ENCODE measurements at regions not wholly inside any gene's neighbourhood (a gene's known extent, or its start where the extent isn't known, plus 50 kb on each side); places are given as distances from the start of the nearest gene placed in this dataset.

DNA sequence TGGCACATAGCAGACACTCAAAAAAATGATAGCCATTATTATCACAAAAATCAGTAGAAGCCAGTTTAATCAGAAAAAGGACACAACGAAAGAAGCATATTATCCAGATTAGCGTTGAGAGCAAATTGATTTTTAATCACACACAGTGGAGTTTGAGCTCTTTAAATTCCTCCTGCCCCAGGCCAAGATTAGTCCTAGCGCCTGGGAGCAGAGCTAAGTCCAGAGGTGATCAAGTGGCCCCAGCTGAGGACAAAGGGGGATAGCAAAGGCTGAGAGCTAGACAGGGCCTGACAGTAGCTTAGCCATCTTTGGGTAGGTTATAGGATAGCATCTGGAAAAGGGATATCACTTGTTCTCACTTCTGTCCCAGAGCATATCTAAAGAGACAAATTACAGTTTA lies 133.6 kb downstream of the NXPE2 start:
- no peak for DNase-seq

DNA sequence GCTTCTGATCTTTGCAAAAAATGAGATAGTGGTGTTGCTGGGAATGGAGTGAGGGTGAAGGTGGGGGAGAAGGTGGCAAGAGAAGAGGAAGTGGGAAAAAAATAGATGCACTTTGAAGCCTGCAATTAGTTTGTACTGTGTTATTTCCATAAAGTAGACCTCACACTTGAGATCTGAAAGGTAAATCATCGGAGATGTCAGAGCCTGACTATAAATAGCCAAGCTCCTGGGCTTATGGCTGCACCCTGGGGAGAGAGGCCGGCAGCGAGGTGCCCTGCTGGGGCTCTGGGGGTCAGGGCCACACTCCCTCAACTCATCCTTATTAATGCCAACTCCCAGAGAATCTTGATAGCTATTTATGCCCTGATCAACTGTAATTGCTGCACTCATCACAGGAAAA lies 134.4 kb downstream of the NXPE2 start:
- no peak for DNase-seq

DNA sequence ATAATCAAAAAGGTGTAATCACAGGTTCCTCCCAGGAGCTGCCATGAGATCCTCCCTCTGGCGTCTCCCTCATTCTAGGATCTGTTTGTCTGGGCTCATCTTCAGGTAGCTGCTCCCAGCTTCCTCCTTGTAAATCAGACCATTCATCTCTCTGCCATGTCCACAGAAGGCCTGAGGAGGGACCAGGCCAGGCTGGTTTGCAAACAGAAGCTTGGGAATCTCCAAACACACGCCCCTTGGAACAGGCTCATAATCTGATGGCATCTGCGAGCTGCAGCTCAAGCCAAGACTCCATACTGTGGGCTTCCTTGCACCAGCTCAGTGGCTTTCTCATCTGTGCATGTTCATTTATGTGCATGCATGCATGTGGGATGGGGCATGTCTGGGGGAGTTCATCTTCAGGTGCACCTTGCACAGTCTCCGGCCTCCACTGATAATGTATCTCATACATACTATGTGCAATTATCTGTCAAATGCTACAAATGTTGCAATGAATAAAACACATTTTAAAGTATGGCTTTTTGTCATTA lies 134.9 kb downstream of the NXPE2 start:
- no peak for DNase-seq

DNA sequence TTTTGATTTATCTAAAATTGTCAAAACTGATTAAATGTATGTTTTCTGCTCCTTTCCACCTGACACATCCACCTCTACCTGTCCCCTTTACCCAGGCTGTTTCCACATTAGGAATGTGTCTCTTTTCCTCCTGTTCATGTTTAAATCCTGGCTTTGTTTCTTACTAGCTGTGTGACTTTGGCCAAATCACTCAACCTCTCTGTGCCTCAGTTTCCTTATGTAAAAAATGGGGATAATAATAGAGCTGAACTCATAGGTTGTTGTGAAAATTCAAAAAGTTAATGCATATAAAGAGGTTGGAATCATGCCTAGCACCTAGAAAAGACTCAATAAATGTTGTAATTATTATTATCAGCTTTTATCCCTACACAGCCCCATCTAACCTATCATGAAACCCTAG lies 136.8 kb downstream of the NXPE2 start:
- no peak for DNase-seq

DNA sequence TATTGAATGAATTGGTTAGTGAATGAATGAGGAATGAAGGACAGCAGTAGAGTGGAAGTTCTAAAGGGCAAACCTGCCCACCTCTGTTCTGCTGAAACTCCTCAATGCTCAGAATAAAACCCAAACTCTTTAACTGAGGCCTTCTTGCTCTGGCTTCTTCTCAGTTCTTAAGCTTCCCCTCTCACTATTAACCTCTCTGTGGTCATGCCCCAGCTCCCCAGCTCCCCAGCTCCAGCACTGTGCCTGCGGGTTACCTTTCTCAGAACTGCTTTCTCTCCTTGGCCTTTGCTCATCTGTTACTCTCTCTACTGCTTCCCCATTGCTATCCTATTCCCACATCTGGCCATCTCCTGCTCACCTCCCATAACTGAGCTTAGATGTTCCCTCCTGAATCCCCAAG lies 137.4 kb downstream of the NXPE2 start:
- DNase-seq, result no peak

DNA sequence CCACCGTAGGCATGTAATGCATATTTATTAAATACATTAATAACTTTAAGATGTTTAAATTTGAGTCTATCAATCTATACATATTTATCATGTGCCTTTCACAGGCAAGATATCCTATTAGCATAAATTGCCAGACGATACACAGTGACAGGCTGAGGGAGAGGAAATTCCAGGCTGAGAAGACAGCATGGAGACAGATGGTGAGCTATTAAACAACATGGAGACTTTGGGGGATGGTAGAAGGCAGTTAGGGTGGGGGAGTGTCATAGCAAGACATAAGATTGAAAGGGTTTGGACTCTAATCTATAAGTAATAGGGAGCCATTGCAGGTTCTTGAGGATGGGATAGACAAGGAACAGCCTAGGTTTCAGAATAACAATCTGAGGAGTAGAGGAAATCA lies 138.5 kb downstream of the NXPE2 start:
- no peak for DNase-seq

DNA sequence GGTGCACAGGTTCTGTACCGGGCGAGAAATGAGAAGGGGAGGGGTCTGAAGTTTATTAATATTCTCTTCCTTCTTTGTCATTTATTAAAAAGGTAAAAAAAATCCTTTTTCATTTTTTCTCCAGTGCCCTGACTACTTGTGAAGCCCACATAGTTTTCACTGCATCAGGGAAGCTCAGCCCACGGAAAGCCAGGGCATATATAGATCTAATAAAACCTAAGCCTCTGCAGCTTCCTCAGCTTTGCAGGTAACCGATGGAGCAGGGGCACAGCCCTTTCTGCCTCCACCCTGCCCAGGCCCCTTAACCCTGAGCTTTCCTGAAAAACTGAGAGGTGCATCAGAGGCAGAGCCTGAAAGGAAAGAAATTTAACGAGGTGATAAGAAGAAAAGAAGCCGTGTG lies 140.1 kb downstream of the NXPE2 start:
- no peak for DNase-seq

DNA sequence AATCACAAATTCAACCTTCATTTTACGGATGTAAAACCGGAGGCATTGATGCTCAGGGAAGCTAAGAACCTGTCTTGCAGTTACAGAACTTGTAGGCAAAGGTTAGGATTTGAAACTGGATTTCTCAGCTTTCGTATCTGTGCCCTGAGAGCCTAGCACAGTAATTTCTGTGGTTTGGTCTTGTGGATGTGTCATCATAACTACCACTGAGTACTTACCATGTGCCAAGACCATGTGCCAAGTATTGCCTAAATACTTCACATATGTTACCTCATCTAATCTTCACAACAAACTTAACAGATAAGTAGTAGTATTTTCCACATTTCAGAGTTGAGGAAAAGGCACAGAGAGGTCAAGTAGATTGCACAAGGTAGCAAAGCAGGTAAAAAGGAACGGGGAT lies 140.7 kb downstream of the NXPE2 start:
- no peak for DNase-seq

DNA sequence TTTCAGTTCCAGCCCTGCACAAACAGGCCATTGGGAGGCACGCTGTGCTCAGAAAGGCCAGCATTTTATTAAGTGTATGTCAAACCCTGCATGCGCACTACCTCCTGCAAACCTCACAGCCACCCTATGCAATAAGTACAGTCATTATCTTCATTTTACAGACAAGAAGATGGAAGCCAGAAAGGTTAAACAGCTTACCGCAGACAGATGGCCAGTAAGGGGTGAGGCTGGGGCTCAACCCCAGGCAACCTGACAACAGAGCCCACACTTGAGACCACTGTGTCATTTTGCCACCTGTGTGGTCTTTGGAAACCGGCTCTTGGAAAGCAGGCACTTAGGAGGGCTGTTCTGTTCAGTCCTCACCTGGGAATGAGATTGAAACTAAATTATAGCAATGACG lies 142.3 kb downstream of the NXPE2 start:
- no peak for DNase-seq

DNA sequence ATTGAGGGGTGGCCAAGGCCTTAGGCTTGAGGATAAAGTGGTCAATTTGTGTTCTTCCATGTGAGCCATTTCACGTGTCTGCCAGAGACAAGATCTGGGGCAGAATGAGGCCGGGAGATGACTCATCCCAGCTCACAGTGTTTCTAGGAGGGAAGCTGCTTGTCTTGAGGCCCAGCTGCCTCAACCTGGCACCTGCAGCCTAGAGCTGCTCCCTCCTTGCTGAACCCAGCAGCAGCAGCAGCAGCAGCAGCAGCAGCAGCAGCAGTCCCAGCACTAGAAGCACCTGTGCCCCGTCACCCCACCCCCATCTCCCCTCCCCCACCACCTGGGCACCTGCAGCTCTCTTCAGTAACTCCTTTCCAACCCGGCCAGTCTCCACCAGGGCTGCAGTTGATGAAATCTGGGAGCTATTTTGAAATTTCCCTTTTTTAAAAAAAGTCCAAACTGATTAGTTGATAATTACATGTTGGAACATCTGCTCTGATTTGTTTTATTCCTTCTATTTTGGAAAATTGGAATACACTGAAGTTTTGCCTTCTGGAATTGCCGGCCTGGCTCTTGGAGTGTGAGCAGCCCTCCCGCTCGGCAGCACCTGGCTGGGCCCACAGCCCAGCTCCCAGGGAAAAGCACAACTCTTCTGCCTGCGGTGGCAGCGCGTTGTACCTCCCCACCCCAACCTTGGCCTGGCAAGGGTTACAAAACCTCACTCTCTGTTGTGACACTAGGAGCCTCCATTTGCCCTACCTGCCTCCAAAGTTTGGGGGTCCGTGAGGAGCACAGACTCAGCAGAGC lies 143.5 kb downstream of the NXPE2 start:
- no peak for DNase-seq

DNA sequence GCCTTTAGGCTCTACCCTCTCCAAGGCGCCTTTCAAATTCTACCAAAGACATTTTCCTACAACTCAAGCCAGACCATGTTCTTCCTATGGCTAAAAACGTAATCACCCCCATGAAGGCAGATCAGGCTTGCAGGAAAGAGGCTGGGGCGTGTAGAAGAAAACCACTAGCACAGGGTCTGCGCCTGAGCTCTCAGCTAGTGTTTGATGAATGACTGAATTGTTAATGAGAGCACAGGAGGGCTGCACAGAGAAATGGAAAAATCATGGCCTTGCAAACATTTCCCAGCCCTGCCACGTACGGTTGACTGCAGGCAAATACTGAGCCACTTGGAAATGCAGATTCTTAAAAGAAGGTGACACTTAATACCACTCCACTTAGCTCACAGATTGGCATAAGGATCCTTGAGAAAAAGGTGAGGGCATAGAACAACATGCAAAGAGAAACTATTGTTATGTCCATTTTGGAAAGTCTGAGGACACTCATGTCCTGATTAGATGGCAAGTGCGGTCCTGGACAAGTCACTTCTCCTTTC lies 148.6 kb downstream of the NXPE2 start:
- DNase-seq, result no peak

DNA sequence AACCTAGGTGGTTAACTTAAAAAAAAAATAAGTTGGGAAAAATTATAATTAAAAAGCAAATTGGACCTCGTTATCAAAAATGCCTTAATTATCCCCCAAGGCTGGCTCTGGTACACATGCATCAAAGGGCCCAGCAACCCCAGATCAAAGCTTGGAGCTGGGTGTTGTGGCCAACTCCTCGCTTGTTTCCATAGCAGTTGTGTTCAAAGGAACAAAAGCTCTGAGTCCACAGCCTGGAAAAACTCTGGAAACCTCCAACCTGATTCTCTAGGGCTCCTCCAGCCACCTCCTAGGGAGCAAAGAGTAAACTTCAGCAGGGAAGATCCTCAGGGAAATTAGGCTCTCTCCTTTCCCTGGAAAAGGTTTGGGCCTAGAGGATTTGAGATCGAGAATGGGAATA lies 149.4 kb downstream of the NXPE2 start:
- no peak for DNase-seq

DNA sequence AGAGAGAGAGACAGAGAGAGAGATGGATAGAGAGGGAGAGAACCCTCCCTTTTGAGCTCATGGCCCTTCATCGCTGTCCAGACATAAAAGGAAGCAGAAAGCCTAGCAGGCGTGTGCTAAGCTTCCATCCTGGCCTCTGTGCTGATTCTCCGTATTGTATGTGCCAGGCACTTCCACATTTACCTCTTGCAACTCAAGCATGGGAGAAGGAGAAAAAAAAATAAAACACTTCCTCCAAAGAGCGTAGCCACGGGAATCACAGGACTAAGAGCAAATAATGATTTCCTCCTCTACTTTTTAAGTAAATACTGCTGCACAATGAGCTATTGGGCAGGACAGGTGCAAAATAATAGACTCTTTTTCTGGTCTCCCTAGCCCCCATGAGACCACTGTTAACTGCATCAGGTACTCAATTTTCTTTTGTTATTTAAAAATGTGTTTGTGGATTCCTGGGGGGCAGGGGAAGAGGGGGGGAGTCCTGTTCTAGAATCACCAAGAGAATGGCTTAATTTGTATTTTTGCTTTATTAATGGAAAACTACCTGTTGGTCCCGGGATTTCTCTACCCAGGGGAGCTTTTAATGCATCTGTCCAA lies 154.3 kb downstream of the NXPE2 start:
- DNase-seq, result peak; percentile 21

DNA sequence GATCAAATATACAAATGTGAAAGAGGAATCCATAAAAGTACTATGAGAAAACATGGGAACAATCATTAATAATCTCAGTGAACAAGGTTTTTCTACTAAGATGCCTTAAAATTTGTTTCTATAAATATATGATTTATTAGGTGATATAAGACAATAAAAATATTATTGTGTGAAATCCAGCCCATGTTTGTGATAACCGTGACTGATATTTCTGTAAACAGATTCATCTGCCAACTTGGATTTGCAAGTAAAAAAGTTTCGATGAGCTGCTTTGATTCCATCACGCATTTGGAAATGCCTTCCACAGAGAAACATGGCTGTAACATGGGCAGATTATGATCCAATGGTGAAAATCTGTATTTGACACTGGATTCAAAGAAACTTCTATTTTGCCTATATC lies 157.8 kb downstream of the NXPE2 start:
- no peak for DNase-seq

DNA sequence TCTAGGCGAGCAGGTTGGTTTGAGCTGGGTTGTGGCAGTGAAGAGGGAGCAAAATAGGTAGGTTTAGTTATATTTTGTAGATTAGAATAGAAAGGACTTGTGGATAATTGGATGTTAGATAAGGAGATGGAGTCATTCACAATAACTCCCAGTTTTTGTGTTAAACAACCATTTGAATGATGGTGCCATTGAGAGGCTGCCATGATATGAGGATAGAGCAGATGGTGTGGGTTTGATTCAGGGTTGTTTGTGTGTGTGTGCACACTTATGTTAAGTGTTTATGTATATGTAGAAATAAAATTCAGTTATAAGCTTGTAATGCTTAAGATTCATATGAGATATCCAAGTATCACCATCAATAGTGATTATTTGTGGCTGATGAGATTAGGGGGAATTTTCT lies 166.6 kb downstream of the NXPE2 start:
- no peak for DNase-seq

DNA sequence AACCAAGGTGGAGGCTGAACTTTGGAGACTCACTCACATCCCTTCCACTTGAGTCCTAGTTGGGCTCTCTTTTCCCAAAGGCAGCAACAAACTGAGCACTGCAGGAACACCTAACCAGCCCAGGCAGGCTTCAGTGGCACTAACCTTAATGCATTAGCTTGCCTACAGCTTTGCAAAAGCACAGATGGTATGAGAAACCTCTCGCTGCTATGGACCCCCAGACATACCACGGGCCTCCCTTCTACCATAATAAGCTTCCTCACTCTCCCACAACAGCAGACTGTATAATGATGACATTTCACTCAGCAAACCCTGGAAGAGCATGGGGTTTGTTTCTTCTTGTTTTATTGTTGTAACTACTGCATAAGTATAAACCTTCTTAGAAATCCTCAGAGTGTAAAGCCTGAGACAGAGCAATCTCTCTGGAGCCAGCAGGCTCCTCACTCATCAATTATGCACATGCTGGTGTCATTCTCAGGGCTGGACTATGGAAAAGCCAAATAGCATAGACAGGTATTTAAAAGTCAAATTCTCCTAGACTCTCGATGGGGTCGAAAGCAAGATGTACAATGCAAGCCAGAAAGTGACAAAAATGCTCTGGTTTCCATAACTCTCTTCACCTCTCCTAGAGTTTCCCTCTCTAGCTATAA lies 167.6 kb downstream of the NXPE2 start:
- DNase-seq, result no peak

DNA sequence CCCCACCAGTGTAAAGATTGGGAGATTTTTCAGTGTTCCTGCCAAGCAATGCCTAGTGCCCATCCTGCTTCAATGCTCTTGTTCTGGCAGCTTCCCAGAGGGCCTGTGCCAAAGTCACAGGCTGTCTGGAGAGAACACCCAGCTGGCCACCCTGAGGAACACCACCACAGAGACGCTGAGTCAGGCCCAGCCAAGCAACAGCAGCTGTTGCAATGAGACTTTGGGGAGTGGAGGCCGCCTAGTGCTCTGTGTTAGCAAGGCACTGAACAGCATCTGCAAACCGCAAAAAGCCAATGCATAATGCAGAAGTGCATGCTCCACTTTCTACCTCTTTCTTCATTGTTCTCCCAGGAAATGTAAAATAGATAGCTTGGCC lies 168.1 kb downstream of the NXPE2 start:
- DNase-seq, result no peak

DNA sequence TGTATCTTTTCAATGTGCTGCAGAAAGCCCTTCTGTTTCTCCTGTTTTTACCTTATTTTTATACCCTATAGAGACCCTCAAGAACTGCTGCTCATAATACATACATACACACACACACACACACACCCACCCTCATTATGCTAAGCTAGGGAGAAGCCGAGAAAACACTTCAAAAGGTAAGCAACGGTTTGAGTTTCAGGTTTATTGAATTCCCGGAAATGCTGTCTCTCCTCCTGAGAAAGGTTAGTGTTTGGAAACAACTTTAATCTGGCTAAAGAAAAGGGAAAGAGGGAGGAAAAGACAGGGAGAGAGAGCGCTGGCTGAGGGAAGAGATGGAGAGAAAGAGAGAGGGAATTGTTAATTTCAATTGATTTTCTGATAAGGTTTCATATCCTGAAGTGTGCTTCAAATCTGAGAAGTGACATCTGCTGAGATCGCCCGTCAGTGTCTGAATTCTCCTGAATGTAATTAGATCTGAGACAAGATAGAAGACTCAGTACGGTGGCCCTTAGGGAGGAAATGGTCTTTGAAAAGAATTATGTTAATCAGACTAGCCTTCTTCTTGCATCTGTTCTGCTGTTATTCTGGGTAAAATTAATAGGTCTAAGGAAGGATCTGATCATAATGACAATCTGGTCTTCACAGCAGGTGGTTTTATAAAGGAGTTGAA lies 169.1 kb downstream of the NXPE2 start:
- DNase-seq, result no peak

DNA sequence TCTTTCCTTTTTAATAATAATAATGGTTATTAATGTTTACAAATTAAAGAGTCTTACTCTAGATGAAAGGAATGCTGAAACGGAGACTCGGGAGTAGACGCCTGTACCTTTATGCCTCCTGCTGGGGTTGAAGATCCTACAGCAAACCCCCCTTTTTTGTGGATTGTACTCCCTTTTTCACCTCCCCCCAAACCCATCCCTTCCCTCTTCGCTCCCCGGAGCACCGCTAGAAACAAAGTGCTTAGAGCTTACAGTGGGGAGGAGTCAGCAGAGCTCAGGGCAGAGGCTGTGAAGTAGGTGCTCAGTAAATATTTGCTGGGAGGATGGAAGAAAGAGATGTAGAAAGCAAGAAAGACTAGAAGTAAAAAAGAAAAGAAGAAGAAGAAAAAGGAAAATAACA lies 169.7 kb downstream of the NXPE2 start:
- no peak for DNase-seq

DNA sequence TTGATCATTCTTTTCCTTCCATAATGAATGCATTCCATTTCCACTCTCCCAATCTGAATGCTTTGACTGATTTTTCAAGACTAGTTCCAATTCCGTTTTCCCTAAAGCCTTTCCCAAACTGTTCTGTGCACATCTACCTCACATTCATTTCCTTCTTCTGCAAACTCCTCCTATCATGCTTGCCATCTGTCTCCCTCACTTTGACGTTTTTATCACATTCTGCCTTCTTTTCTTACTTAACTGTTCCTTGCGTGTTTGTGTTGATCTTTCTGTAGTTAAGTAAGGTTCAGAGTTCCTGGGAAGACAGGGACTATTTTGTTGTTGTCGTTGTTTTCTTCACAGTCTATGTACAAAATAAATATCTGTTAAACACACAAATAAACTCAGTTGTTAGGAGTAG lies 179.0 kb downstream of the NXPE2 start:
- no peak for DNase-seq

DNA sequence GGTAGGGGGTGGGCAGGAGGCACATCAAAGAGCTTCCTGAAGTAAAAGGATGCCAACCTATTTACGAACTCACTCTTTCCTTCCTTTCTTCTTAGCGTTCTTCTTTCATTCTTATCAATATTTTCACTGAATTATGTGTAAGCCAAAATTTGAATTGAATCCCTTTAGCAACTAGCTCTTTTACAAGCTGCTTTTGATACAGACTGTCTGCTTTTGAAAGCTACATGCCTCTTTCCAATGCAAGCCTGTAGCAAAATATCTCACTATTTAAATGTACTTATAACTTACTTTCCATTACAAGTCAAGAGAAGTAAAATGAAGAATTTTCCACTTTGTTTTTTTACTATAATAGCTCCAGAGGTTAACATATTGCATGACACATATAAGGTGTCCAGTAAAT lies 186.6 kb downstream of the NXPE2 start:
- no peak for DNase-seq

DNA sequence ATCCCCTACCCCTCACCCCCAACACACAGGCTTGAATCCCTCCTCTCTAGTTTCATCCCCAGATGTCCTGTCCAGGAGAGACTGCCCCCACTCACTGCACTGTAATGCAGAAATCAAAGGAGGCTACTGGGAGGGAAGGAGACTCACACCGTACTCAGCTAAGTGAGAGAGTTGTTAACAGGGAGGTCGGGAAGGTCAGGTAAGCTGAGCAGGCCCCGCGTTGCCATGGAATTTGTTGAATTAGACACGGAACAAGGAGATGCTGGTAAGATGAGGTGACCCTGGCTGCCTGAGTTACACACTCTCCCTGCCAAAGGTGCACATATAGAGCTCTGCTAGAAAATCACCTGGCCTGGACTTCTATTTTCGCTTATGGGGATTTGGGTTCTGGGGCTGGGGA lies 197.9 kb downstream of the NXPE2 start:
- DNase-seq, result no peak

DNA sequence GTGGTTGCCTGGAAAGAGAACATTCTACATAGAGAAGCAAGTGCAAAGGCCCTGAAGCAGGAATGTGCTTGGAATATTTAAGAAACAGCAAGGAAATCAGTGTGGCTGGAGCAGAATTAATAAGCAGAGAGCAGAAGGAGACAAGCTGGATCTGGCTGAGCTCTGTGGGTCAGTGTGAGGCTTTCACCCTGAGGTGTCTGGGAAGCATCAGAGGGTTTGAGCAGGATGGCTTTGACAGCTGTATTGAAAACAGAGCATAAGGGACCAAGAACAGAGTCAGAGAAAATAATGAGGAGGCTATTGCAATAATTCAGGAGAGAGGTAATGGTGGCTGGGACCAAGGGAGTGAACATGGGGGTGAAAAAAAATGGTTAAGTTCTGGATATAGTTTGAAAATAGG lies 199.6 kb downstream of the NXPE2 start:
- no peak for DNase-seq

DNA sequence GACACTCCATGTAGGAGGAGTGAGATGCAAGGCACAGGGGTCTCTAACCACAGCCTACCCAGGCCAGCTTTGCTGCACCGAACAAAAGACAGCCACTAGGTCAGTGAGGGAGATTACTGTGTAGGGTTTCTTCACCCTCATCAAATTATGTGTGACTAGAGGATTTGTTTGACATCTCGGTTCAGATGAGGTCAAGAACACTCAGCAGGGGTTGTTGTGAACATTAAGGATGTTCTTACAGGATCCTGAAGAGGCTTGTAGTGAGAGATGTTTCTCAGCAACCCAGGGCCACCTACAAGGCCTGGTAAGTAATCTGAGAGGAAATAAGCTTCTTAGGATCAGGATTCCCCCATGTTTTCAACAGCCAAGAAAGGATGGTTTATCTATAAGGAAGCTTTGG lies 202.1 kb downstream of the NXPE2 start:
- DNase-seq, result no peak
